GM18867 (cell line): ENCODE measurements at regions not wholly inside any gene's neighbourhood (a gene's known extent, or its start where the extent isn't known, plus 50 kb on each side); places are given as distances from the start of the nearest gene placed in this dataset.

Experiments used
- ATAC-seq: cut with Tn5 transposase; IDR thresholded peaks from one replicate; pipeline ENCODE4 v1.9.1; 2021; ENCODE audit warnings: mild to moderate bottlenecking, moderate library complexity; ENCODE audit not compliant: unreplicated experiment

DNA sequence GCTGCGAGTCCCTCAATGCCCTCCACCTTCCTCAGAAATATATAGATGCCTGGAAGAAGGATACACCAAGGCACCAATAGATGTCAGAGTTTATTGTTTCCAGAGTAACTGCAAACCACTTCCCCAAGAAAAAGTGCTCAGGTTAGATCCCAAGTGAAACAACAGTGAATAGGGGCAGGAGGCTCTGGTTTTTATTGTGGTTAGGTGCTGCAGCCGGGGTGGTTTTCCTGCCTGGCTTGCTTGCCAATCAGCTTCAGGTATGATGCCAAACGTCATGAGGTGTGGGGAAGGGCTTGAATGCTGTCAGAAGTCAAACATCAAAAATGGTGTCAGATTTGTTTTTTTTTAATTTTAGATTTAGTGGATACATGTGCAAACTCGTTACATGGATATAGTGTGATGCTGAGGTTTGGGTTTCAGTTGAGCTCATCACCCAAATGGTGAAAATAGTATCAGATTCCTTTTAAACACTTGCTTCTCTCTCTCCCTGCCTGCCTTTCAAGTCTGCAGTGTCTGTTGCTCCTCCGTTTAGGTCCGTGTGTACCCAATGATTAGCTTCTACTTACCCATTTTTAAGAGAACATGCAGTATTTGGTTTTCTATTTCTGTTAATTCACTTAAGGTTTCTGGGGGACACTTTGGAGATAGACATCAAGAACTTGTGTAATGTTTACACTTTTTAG, 1317.0 kb downstream of the MRPL39 start:
- no peak for ATAC-seq

DNA sequence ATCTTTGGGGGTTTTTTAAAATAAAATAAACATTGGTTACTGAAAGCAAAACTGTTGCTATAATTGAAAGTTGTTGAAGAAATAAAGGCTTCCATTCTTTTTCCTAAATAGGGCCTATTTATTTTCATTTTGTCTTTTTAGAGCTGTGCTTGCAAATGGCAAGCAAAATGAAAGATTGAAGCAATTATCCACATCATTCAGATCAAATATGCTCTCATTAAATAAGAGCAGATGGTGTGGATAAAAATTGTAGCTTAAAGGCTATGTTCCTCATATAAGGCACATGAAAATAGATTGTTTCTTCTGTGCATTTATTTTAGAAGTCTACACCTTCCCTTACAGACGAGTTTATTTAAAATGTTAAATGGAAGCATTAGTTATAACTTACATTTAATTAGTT, 1317.7 kb downstream of the MRPL39 start:
- no peak for ATAC-seq

DNA sequence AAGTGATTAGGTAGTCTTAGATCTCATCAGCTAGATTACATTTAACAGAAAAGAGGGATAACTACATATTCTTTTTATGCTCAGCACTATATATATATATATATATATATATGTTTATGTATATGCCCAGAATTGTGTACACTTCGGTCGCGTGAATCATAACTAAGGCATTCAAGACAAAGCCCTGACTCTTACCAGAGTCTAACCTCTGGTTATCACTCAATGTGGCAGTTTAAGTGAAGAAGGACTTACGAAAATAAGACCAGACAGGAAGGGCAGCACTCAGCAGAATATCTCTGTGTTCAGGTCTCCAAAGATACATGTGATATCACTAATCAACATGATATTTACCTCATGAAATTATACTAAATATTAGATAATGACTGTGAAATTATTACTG, 1326.7 kb downstream of the MRPL39 start:
- no peak for ATAC-seq

DNA sequence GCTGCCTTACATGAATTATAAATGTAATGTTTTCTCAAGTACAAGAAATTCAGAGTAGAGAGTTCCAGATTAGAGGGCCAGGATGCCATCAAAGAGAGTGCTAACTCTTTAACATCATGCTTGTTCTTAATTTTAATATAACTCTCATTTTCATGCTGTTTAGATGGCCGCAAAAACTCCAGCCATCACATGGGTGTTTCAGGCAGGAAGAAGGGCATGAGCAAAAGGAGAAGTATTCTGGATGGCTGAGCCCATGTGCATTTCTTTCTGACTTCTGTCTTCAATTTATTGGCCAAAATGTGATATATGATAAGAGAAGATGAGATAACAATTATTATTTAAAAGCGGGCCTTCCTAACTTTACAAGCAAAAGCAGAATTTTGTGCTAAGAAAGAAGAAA, 1328.6 kb downstream of the MRPL39 start:
- ATAC-seq, result no peak

DNA sequence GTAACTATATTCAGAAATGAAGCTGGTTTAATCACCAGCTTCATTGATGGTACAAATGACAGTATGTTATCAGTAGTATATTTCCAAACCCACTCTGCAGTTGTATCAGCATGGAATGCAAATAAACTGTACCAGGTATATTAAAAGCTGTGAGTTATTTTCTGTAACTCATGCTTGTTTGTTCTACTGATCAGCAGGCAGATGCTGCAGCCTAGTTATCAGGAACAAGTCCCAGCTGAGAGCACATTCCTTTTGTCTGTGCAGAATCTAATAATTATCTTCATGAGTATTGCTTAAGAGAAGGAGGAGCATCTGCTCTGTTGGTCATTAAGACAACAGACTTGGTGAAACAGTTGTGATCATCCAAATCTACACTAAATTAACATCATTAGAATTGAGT, 1331.1 kb downstream of the MRPL39 start:
- no peak for ATAC-seq

DNA sequence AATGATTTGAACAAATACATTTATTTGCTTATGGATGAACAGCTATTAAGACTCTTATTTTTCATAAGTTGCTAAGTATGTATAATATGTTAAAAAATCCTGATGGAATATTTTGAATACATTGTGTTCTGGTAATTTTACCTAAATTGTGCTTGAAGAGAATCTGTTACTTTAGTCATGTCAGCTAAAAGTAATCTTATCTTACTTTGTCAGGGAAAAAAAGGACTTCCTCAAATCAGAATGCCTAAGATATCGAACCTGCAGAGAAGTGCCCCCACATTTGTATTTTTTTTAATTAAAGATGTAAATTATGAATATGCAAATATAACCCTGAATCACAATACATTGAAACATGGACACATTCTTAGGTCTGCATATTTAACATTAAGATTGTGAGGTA, 1331.7 kb downstream of the MRPL39 start:
- ATAC-seq, result no peak

DNA sequence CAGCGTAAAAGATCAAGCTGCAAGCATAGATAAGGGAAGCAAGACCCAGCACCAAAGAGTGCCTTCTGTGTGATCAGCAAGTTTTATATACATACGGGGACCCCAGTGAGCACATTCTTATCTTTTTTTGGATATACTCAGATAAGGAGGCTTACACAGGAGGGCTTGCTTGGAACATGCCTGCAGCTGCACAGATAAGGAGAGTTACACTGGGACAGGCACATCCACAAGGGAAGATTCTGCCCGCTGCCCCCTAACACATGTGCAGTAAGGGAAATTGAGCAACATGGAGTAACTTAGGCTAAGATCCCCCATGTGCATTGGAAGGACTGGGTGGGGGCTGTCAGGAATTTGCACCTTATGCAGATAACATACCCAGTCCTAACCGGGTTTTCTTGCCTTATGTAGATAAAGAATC, 1334.8 kb downstream of the MRPL39 start:
- no peak for ATAC-seq

DNA sequence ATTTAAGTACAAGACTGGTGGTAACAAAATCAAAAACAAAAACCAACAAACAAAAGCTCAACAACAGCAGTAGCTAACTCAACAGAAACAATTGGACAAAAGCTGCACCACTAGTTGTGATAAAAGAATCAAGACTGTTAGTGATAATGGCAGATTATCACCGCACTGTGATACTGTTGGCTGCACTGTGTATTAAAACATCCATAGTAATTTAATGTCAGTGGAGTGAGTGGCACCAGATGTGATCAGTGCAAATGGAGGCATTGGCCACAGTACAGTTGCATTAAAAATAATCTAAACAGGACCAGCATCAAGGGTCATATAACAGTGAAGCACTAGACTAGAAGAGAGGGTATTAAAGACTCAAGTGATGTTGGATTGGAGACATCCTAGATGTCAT, 1341.3 kb downstream of the MRPL39 start:
- ATAC-seq, result no peak

DNA sequence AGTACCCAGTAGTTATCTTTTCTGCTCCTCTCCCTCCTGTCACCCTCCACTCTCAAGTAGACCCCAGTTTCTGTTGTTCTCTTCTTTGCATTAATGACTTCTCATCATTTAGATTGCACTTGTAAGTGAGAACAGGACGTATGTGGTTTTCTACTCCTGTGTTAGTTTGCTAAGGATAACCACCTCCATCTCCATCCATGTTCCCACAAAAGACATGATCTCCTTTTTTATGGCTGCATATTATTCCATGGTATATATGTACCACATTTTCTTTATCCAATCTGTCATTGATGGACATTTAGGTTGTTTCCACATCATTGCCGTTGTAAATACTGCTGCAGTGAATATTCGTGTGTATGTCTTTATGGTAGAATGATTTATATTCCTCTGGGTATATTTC, 1346.5 kb downstream of the MRPL39 start:
- no peak for ATAC-seq

DNA sequence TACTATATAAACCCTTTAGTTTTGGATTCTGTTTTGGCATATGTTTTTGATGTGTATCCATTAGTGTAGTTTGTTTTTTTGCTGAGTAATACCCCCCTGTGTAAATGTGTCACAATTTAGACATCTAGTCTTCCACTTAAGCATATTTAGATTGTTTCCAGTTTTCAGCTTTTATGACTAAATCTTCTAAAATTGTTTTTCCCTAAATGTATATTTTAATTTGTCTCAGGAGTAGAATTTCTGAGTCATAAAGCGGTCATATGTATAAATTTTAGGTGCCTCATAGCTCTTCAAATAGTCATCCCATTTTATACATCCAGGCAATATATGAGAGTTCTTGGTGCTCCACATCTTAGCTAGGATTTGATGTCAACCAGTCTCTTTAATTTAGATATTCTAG, 1348.0 kb downstream of the MRPL39 start:
- no peak for ATAC-seq

DNA sequence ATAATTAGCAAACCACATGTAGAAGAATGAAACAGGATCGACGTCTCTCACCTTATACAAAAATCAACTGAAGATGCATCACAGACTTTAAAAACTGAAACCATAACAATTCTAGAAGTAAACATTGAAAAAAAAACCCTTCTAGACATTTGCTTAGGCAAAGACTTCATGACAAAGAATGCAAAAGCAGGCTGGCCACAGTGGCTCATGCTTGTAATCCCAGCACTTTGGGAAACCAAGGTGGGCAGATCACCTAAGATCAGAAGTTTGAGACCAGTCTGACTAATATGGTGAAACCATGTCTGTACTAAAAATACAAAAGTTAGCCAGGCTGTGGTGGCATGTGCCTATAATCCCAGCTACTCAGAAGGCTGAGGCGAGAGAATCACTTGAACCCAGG, 1351.7 kb downstream of the MRPL39 start:
- ATAC-seq, result no peak

DNA sequence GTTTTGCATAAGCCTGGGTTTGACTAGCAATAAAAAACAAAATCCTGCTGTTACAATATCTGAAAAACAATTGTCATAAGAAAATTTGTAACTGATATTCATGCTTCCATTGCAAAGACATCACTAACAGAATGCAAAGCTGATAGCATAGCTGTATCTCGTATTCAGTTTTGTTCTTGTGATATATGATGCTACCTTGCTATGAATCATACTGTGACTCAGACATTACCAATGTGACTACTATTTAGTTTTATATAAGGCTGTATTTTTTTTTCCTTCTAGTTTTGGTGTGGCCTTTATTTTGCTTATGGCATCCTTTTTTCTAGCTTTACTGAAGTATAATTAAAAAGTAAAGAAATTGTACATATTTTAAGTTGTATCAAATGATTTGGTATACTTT, 1381.8 kb downstream of the MRPL39 start:
- no peak for ATAC-seq

DNA sequence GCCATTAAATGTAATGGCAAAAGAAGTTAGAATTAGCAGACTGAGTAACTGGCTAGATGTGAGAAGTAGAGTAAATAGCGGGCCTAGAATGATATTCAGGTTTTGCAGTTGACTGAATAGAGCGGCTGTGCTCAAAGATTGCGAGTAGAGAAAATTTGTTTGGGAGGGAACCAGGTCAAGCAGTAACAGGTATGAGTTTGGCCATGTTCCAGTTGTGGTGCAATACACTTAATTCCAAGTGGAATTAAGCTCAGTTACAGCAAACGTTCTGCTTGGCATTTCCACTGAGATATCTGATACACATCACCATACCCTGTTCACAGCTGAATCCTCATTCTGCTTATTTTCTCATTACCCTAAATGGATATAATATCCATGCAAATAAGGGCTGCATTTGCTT, 1382.9 kb downstream of the MRPL39 start:
- ATAC-seq, result no peak

DNA sequence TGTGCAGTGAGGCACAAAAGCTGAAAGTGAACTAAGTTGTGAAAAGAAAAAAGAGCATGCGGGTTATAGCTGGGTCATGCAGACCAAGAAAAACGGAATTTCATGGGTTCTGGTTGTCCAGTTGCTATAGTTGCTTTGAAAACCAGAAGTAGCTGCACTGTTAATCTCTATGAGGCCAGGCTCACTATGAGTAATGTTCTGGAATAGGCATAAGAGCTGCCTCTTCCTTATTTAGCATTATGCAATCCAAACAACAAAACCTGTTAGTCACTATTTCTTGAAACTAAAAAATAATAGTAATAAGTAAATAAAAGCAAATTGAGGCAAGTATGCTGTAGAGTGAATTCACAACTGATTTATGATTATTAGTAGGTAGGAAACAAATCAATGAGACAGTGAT, 1383.7 kb downstream of the MRPL39 start:
- ATAC-seq, result no peak

DNA sequence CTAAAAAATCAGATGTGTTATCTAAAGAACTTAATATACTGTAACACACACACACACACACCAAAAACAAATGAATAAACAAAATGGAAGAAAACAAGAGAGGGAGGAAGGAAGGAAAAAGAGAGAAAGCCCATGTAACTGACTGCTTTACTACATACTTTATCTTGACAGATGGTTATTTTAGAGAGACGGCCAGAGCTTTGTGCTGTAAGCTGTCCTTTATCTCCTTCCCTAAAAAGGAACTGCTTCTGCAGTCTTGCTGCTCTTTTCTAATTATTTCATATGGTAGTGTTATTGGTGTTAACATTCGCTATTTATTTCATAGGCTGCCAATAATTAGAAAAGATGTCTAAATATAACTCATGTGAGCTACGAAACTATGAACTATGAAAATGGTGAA, 1384.6 kb downstream of the MRPL39 start:
- no peak for ATAC-seq

DNA sequence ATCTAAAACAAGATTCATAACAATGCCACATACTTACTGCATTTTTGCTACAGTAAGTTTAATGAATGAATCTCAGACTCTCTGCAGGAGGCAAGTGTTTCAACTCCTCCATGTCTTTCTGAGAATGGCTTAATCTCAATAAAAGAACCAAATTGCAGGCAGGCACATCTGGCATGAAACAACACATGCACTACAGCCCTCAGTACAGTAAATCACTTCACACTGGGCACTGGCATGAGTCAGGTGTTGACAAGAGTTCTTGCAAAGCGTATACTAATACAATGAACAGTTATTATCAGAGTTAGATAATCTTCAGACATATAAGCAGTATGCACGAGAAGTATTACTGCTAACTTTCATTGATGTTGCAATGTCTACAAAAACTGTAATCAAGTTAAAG, 1386.8 kb downstream of the MRPL39 start:
- ATAC-seq, result no peak

DNA sequence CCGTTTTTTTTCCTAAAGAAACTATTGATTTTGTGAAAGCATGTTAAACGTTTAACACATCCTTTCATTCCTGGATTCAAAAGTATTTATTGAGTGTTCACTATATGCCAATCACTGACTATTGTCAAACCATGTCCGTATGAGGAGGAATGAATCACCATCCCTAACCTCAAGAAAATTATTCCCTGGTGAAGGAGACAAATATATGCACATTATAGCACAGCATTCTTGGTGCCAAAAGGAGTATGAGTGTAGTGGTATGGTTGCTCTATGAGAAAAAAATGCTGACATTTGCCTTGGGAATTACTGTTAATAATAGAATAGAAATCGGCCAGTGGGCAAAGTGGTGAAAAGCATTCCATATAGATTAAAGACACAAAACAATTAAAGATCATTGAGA, 1390.1 kb downstream of the MRPL39 start:
- no peak for ATAC-seq

DNA sequence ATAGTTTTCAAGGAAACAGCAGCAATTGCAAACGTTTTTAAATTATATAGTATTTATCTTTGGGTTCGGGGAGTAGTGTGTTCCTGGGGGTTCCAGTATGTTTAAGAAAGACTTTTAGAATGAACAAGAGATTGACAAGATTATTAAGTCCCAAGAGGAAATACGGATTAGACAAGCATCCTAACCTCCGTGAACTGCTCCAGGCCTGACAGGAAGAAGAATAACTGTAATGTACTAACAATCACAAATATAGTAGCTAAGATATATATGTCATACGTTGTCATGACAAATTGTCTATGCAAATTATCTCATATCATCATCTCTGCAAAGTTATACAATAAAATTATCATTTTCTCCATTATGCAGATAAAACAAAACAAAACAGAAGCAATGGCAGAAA, 1397.2 kb downstream of the MRPL39 start:
- no peak for ATAC-seq

DNA sequence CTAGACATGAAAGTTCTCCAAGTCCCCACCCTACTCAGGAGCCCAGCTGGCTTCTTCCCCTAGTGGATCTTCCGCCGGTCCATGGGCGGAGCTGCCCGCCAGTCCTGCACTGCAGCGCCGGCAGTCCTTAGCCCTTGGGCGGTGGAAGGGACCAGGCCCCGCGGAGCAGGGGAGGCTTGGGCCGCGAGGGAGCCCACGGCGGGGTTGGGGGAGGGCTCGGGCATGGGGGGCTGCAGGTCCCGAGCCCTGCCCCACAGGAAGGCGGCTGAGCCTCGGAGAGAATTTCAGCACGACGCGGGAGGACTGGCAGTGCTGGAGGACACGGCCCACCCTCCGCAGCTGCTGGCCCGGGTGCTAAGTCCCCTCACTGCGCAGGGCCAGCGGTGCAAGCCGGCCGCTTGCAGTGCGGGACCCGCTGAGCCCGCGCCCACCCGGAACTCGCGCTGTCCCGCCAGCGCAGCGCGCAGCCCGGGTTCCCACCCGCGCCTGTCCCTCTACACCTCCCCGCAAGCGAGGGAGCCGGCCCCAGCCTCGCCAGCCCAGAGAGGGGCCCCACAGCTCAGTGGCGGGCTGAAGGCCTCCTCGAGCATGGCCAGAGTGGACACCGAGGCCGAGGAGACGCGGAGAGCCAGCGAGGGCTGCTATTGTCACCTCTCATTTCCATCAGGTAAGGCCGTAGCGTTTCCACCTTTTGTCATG, 1398.6 kb downstream of the MRPL39 start:
- ATAC-seq, result no peak

DNA sequence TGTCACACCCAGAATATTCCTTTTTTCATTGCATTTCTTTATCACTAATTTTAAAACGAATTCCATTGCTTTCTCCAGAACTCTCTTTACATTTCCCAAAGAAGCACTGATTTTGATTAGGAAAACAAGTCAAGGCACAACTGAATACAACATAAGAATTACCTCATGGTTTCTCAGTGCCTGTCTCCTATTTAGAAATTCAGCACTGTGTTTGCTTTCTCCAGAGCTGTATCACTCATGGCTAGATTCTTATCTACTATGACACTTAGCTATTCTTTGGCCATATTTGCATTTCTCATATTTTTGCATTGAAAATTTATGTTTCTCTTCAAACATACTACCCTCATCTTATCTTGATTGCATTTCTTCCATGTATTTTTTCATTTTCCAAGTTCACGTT, 1402.0 kb downstream of the MRPL39 start:
- no peak for ATAC-seq

DNA sequence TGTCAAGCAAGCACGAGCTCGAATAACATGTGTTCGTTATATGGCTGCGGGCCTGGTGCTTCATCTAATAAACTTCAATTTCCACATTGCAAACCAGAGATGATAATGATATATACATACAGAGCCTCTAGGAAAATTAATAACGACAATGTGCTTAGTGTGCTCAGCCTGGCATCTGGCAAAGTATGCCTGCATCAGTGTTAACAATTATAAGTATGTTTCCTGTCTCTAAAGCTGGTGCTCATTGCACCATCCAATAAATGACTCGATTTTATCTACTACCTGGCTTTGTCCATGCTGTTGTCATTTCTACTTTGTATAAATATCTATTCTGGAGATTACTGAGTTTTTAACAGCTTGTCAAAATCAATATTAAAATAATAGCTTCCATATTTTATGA, 1402.6 kb downstream of the MRPL39 start:
- ATAC-seq, result no peak

DNA sequence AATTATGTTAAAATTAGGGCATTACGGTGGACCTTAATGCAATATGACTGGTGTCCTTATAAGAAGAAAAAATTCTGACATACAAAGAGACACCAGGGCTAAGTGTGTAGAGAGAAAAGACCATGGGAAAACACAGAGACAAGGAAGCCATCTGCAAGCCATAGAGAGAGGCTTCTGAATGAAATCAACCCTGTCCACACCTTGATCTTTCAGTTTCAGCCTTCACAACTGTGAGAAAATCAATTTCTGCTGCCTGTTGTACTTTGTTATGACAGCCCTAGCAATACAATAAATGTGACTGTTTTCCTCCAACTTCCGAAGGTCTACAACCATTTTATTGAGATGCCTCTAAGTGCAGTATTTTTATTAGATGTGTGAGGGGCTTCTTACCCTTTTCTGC, 1407.2 kb downstream of the MRPL39 start:
- ATAC-seq, result peak; percentile 89

DNA sequence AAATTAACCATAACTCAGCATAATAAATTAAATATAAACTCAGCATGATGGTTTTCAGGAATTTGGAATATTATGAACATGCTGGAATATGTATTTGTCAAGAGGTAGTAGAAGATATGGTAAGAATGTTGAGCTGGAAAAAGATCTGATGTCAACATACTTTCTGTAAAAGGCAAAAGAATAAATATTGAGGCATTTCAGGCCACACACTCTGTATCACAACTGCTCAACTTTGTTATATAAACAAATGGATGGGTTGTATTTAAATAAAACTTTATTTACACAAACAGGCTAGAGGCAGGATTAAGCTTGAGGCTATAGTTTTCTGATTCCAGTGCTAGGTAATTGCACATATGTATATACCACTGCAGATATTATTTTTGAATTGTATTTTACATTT, 1409.4 kb downstream of the MRPL39 start:
- ATAC-seq, result no peak
